GM19025 (cell line): ENCODE measurements at regions not wholly inside any gene's neighbourhood (a gene's known extent, or its start where the extent isn't known, plus 50 kb on each side); places are given as distances from the start of the nearest gene placed in this dataset.
"Not testable (repeated sequence)": the region's sequence is repeated elsewhere in the genome, so short reads cannot be mapped to it uniquely, and the experiment has no call there.

Experiments used
- ATAC-seq: cut with Tn5 transposase; IDR thresholded peaks from one replicate; pipeline ENCODE4 v1.9.1; 2021; ENCODE audit warnings: mild to moderate bottlenecking, low read depth, moderate library complexity; ENCODE audit not compliant: unreplicated experiment

DNA sequence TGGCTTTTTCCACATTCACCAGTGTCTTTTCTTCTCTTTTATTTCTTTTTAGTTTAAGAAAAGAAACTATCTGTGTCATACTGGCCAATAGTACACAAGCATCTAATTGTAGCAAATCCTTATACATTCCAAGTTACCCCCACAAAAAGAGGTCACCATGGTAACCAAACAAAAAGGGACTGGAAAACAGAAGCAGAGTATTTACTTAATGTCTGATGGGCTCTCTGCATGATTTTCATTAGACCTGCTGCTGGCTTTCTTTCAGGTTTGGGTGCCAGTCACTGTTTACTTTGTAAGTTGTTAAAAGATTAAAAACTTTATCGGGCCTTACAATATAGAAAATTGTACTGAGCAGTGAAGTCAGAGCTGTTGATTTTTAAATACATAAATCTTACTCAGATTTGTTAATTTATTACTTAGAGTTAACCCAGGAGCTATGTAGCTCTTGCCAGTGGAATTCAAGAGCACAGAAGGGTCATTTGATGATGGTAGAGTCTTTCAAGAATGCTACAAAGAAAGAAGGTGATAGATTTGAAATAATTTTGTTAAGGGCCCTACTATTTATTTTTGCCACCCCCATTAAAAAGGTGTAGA, 123.9 kb downstream of the BRMS1L start:
- no peak for ATAC-seq

DNA sequence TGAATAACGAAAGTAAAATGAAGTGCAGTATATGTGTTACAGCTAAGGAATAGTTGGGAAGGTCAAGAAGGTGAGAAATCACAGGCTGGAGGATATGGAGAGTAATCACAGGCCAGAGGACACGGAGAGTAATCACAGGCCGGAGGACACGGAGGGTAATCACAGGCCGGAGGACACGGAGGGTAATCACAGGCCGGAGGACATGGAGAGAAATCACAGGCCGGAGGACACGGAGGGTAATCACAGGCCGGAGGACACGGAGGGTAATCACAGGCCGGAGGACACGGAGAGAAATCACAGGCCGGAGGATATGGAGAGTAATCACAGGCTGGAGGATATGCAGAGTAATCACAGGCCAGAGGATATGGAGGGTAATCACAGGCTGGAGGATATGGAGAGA, 121.8 kb downstream of the BRMS1L start:
- not testable (repeated sequence) for ATAC-seq

DNA sequence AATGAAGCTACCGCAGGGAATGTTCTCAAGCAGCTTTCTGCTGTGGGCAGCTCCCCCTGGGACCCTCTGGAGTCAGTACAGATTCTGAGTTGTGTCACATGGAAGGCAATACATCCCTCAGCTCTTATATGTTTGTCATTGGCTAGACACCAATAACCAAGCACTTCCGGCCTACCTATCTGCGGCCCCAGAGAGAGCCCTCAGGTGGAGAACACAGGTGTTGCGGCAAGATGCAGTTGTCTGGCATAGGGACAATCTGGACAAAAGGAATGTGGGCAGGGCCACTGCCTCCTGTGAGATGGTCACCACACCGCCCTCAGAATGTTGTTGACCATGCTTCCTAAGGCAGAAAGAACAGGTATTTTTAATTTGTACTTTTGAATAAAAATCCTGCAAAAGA, 118.7 kb downstream of the BRMS1L start:
- no peak for ATAC-seq

DNA sequence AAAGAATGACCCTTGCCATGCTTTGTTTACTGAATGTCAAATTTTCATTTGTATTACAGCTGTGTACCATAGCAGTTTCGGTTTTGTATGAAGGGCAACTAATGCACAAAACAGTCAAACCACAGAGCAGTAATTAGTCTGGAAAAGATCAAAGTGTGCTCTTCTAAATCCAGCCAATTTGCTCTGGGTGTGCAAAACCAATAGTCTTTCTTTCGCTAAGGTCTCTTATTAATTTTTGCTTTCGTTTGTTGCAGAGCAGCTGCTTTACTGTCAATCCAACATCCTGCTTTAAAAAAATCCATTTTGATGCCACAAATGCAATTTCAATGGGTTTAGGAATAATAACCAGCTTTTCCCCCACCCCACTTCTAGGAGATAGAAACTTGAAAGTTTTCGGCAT, 114.2 kb downstream of the BRMS1L start:
- peak; percentile 68 for ATAC-seq

GRCh38 chr14:35938770-35939169, 112.6 kb downstream of the BRMS1L start:
- no peak for ATAC-seq

- ATAC-seq, result peak; percentile 63
These were observed 108.4 kb downstream of the BRMS1L start for GRCh38 chr14:35934499-35934898.

DNA sequence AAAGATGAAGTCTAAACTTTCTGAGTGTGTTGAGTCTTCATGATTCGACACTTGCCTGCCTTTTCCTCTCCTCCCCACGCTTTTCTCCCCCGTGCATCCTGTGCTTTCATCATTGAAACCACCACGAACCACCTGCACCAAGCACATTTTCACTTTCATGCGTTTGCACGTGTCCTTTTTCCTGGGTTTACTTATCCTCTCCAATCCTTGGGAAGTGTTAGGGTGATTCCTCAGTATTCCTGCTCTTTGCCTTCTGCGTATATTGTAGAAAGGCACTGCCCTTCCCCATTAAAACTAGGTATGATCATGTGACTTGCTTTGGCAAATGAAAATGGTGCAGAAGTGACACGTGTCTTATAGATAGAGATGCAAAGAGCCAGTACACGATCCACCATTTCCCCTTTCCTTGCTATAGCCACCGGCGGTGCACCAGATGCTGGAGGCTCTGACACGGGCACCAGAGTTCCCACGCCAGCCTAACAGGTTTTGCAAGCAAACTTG, 106.6 kb downstream of the BRMS1L start:
- no peak for ATAC-seq

DNA sequence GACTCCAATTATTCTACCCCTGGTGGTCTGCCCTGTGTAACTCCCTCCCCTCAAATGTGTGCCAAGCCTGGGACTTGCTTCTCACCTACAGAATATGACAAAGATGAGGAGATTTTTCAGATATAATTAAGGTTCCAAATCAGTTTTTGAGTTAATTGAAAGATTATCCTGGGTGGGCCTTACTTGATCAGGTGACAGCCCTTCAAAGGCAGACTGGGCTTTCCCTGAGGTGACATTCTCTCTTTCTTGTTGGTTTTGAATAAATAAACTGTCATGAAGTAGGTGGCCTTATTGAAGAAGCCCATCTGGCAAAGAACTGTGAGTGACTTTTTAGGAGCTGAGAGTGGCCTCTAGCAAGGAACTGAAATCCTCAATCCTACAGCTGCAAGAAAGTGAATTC, 106.0 kb downstream of the BRMS1L start:
- no peak for ATAC-seq

DNA sequence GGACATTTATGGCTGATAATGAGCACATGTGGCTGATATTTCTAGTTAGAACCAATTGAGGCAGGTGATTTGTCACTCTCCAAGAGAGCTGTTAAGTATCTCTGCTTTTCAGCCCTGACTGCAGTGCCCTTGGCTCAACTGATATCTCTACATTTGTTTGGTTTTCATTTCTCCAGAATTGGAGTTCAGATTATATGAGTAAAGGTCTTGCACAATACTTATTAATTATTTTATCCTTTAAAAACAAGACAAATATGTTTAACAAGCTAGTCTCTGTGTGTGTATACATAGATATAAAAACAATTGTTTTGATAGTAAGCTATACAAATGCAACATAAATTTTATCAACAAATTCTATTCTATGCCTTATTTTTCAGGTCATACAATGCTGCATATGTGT, 105.2 kb downstream of the BRMS1L start:
- no peak for ATAC-seq

- ATAC-seq, result no peak
These were observed 103.0 kb downstream of the BRMS1L start for GRCh38 chr14:35929186-35929585.

DNA sequence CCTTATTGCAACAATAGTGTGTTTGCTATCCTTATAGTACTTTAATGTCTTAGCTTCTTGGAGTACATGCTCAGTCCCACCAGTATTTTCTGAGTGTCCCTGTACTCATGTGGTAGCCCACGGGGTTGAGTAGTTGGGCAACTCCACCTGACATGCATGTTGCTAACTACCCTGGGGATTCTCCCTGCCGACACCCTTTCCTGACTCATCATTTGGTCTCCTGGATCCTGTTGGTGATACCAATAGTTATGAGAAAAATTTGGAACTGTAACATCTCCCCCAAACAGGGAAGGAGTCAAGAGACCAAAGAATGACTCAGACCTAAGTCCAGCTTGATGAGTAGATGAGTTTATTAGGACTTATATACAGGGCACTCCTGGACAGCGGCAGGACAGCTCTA, 101.6 kb downstream of the BRMS1L start:
- no peak for ATAC-seq

DNA sequence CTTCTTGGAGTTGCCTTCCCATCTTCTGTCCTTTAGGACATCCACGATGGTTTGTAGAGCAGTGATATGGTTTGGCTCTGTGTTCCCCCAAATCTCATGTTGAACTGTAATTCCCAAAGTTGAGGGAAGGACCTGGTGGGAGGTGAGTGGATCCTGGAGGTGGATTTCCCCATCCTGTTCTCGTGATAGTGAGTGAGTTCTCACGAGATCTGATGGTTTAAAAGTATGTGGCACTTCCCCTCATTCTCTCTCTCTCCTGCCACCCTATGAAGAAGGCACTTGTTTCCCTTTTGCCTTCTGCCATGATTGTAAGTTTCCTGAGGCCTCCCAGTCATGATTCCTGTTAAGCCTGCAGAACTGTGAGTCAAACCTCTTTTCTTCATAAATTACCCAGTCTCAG, 99.2 kb downstream of the BRMS1L start:
- no peak for ATAC-seq

- not testable (repeated sequence) for ATAC-seq
These were observed 96.5 kb downstream of the BRMS1L start for GRCh38 chr14:35922590-35922989.

DNA sequence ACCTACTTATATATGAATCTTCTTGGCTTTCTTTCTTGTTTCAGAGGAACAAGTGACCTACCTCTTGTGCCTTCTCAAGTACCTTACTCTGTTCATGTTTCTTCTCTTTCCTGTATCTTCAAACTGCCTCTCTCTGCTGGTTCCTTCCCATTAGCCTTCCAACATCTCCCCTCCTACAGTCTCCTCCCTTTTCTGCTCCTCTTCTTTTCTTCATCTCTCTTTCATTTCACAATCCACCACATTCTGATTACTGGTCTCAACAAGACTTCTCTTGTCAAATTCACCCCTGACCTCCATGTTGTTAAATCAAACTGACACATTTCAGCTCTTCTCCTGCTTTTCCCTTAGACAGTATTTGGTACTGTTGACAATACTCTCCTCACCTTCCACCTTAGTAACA, 95.6 kb downstream of the BRMS1L start:
- no peak for ATAC-seq
